Fibroblast of the conjunctiva (primary cell): ENCODE measurements at regions not wholly inside any gene's neighbourhood (a gene's known extent, or its start where the extent isn't known, plus 50 kb on each side); places are given as distances from the start of the nearest gene placed in this dataset.
"Not testable (repeated sequence)": the region's sequence is repeated elsewhere in the genome, so short reads cannot be mapped to it uniquely, and the experiment has no call there.

Source experiments
- DNase-seq: peaks from one replicate; pipeline ENCODE4 v3.0.0-alpha.2; 2010; ENCODE audit warnings: low read depth

DNA sequence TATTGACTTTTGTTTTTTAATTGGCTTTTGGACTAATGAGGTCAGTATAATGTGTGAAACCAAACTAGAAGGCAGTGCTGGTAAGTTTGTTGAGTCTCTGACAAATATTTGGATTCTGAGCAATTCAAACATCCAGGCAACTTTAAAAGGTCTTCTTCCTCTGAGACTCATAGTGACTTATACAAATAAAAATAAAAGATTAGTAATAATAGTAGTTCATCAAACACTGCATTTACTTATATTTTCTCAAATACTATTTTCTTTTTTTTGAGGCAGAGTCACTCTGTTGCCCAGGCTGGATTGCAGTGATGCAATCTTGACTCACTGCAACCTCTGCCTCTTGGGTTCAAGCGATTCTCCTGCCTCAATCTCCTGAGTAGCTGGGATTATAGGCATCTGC is 337.9 kb downstream of the DAD1 start:
- DNase-seq = no peak

DNA sequence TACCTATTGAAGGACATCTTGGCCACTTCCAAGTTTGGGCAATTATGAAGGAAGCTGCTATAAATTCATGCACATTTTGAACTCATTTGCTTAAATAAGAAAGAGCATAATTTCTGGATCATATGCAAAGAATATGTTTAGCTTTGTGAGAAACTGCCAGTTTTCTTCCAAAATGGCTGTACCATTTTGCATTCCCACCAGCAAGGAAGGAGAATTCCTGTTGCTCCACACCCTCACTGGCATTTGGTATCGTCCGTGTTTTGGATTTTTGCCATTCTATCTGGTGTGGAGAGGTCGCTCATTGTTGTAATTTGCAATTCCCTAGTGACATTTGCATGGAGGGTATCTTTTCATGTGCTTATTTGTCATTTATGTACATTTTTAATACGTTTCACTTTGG is 339.3 kb downstream of the DAD1 start:
- DNase-seq = no peak

GRCh38 chr14:22243971-22244581 is 344.9 kb downstream of the DAD1 start:
- DNase-seq = no peak

DNA sequence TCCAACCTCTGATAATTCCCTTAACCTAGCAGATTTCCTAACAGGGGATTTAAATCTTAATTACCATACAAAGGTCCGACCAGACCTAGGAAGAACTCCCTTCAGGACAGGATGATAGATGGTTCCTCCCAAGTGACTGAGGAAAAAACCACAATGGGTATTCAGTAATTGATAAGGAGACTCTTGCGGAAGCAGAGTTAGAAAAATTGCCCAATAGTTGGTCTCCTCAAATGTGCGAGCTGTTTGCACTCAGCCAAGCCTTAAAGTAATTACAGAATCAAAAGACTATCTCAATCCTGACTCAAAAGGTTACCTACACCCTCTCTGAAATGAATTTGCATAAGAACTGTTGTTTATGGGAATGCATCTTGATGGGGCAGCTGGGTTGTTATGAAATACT is 350.7 kb downstream of the DAD1 start:
- not testable (repeated sequence) for DNase-seq

DNA sequence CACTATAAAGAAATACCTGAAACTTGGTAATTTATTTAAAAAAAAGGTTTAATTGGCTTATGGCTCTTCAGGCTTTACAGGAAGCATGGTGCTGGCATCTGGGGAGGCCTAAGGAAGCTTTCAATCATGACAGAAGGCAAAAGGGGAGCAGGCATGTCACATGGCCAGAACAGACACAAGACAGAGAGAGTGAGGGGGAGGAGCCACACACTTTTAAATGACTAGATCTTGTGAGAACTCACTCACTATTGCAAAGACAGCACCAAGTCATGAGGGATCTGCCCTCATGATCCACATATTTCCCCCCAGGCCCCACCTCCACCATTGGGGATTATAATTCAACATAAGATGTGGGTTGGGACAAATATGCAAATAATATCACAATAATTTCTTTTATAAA is 355.6 kb downstream of the DAD1 start:
- no peak for DNase-seq

- DNase-seq = no peak
Measured at GRCh38 chr14:22232933-22233332, 356.1 kb downstream of the DAD1 start.

DNA sequence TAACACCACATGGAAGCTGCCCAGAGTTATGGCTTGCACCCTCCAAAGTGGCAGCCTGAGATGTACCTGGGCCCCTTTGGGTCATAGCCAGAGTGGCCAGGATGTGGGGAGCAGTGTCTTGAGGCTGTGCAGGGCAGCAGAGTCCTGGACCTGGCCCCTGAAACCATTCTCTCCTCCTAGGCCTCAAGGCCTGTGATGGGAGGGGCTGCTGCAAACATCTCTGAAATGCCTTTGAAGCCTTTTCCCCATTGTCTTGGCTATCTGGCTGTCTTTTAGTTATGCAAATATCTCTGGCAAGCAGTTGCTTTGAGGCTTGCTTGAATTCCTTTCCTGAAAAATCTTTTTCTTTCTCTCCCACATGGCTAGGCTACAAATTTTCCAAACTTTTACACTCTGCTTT is 356.5 kb downstream of the DAD1 start:
- no peak for DNase-seq

DNA sequence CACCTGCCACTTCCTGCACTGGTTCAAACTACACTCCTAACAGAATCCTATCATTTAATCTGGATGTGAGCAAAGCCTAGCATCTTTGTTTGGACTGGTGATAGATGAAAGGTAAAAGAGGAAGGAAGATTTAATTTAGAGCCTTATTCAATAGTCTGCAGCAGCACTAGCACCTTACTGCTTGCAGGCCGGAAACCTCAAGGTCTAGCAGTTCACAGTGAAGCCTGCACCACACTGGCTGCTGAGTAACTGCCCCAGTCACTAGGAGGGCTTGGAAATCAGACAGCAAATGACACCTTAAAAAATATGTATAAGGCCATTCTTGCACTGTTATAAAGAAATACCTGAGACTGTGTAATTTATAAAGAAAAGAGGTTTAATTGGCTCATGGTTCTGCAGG is 358.0 kb downstream of the DAD1 start:
- no peak for DNase-seq

DNA sequence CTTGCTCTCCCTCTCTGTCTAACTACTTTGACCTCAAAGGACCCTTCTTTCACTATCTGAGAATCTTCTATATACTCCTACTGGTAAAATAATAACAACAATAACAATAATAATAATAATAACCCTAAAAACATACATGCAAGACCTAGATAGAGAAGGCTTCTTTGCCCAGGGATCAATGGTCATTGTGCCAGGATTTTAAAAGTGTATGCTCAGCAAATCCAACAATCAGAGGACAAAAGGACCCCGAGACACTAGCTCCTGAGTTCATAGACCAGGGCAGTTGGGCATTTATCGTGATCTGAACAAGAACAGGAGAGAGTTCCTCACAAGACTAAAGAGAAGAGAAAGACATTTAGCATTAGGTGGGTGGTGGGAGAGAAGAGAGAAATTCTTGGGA is 358.5 kb downstream of the DAD1 start:
- no peak for DNase-seq

GRCh38 chr14:22227084-22227483 is 361.9 kb downstream of the DAD1 start:
- DNase-seq = no peak

DNA sequence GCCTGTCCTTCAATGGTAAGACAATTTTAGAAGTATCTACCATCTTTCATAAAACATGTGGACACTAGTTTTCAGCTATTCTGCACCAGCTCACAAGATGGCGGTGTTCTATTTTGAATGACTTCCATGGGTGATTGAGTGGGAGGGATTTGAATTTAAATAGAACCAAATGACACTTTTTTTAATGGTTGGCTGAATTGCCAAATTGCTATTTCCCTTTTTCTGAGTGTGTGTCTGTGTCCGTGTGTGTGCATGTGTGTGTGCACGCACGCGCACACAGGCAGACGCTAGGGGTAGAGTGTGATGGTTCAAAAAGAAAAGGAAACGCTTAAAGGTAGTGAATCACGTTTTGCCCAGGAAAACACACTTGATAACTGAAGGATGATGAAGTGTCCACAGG is 362.6 kb downstream of the DAD1 start:
- no peak for DNase-seq

DNA sequence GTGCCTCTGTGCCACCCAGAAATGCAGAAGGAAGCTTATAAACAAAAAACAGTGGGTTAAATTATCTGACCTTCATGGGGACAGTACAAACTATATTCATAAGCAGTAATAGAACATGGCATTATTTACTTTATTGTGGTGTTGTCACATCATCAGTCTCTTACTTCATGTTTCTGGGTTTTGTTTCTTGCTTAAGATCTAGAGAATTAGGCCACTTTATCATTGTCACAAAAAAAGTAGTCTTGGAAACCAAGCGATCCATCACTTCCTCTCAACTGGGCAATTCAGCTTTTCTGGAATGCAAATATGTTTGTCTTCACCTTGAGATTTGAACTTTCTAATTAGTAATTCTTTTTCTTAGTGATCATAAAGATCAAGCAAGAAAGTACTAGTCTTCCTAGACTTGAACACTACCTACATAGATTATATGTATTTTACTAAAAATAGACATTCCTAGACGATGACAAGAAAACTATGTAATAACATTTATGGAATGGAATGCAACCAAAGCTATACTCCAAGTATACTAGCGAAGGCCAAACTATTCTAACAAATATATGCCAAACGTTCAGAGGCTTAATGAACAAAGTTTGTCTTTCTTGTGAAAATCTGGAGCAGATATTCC is 363.4 kb downstream of the DAD1 start:
- DNase-seq = no peak

- DNase-seq = no peak
Measured at GRCh38 chr14:22221508-22221907, 367.5 kb downstream of the DAD1 start.

DNA sequence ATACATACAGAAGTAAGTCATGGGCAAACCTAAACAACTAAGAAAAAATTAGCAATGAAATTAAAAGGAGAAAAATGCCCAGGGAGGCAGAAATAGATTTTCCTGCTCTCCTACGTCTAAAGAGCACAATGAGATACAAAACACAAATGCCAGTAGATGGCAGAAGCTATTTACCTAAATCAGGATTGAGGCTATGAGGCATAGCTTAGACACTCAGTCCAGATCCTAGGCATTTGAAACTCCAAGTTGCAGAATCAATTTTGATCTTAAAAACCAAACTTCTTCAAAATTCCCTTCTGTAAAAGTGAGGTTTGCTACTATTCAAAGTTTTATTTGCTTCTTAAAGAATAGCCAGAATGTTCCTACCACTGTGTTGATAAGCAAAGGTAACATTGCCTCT is 368.6 kb downstream of the DAD1 start:
- no peak for DNase-seq

- no peak for DNase-seq
Measured at GRCh38 chr14:22218728-22219127, 370.3 kb downstream of the DAD1 start.

- no peak for DNase-seq
Measured at GRCh38 chr14:22213120-22213519, 375.9 kb downstream of the DAD1 start.

DNA sequence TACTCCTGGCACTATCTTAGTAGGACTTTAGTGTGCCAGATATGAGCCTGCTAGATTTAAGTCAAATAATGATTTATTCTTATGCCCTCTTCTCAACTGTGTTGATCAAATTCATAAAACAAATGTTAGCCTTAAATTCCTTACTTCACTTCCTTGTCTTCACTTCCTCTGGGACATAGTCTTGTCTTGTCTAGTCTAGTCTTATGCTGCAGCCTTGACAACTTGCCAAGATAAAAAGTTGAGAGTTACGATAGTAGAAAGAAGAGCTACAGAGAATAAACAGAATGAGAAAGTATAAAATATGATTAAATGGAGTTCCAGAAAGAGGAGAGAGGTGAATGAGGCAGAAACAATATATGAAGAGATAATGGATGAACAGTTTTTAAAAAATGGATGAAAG is 378.1 kb downstream of the DAD1 start:
- no peak for DNase-seq

GRCh38 chr14:22210026-22210425 is 379.0 kb downstream of the DAD1 start:
- no peak for DNase-seq

- no peak for DNase-seq
Measured at GRCh38 chr14:22203036-22203435, 386.0 kb downstream of the DAD1 start.

DNA sequence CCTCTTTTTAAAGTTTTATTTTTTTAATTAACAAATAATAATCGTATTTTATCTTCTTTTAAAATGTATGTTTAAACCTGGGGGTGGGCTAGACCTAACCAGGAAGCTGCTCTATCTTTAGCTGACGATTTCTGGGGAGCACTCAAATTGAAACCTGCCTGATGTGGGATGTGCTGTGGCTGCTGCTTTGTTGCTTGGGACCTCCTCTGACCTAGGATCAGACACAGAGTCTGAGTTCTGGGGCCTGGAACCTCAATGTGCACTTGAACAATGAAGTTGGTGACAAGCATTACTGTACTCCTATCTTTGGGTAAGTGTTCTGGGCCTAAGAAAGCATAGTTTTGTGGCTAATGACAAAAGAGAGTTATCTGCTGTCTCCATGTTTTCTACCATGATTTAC is 386.7 kb downstream of the DAD1 start:
- DNase-seq = no peak

DNA sequence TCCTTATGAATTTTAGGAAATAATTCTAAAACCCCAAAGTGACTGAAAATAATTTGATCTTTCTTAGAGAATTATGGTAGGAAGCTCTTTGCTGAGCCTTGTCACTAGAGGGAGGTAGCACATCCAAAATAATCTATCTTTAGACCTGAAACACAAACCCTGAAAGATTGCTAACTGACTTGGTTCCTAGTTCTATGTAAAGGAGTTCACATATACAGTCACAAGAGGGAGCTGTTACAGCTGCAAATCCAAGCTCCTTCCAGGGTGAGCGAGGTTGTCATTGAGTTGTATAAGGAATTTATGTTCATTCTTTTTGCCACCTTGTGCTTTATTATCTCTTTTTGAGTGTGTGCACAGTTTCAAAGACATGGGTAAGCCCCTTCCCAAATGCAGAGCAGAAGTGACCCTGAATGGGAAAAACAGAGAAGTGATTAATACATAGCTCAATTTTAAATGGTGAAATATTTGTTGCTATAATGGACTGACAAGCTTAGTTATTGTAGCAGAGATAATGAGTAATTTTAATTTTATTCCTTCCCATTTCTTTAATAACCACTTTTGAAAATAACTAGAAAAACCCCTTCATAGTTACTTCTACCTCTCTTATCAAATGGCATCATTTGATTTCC is 387.9 kb downstream of the DAD1 start:
- peak; percentile 20 for DNase-seq

GRCh38 chr14:22200131-22200530 is 388.9 kb downstream of the DAD1 start:
- not testable (repeated sequence) for DNase-seq

DNA sequence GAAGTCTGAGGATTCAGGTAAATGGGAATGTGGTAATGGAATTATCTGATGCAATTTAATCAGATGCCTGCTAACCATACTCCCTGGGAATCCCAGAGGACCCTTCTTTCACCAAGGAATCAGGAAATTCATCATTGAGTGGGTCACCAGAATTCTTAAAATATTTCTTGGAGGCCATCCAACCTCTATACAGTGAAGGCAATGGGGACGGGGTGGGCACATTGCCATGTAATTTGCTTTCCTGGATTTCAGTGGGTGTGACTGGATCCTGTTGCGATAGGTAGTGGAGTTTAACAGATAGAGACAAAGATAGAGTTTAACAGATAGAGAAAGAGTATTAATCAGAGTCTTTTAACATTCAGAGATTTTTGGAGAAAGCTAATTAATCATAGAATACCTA is 394.4 kb downstream of the DAD1 start:
- no peak for DNase-seq
